Mesendoderm (in vitro differentiated cells): ENCODE measurements at regions not wholly inside any gene's neighbourhood (a gene's known extent, or its start where the extent isn't known, plus 50 kb on each side); places are given as distances from the start of the nearest gene placed in this dataset.
A peak's percentile ranks its signal among the peaks of the same experiment; 100 is the strongest.

Experiments used
- DNase-seq: peaks from one replicate; pipeline ENCODE4 v3.0.0; 2013
- H2AK5ac ChIP-seq: 2 replicates; pipeline ENCODE4 v1.6.1; 2013; ENCODE audit warnings: low read length, inconsistent platforms
- H2BK120ac ChIP-seq: 2 replicates; pipeline ENCODE4 v1.6.1; 2013; ENCODE audit warnings: low read depth, mild to moderate bottlenecking, low read length, moderate library complexity, mixed read lengths
- H2BK15ac ChIP-seq: replicated peaks from 2 replicates; pipeline ENCODE4 v1.6.1; 2013; ENCODE audit warnings: low read depth, mild to moderate bottlenecking, moderate library complexity
- H2BK5ac ChIP-seq: 2 replicates; pipeline ENCODE4 v1.6.1; 2013; ENCODE audit warnings: low read length, inconsistent platforms
- H3K18ac ChIP-seq: 2 replicates; pipeline ENCODE4 v1.6.1; 2013; ENCODE audit warnings: mild to moderate bottlenecking, low read length, mixed read lengths
- H3K23ac ChIP-seq: one replicate; pipeline ENCODE4 v1.6.1; 2013; ENCODE audit warnings: low read length
- H3K27ac ChIP-seq: 2 replicates; pipeline ENCODE4 v1.5.1; 2013; ENCODE audit warnings: low read depth, mild to moderate bottlenecking, inconsistent platforms, low read length, moderate library complexity
- H3K27me3 ChIP-seq: 2 replicates; pipeline ENCODE4 v1.6.1; 2013; ENCODE audit warnings: low read length, control low read depth, mild to moderate bottlenecking, inconsistent platforms; ENCODE audit not compliant: insufficient read depth, poor library complexity
- H3K36me3 ChIP-seq: 2 replicates; pipeline ENCODE4 v1.6.1; 2013; ENCODE audit warnings: low read length, inconsistent platforms; ENCODE audit not compliant: control insufficient read depth, insufficient read depth
- H3K4ac ChIP-seq: one replicate; pipeline ENCODE4 v1.6.1; 2013; ENCODE audit warnings: low read depth, mild to moderate bottlenecking, low read length, moderate library complexity
- H3K4me1 ChIP-seq: 2 replicates; pipeline ENCODE4 v1.6.1; 2013; ENCODE audit warnings: low read depth, low read length, inconsistent platforms; ENCODE audit not compliant: control insufficient read depth
- H3K4me2 ChIP-seq: 2 replicates; pipeline ENCODE4 v1.6.1; 2013; ENCODE audit warnings: low read length
- H3K4me3 ChIP-seq: 2 replicates; pipeline ENCODE4 v1.5.1; 2013; ENCODE audit warnings: mild to moderate bottlenecking, low read length
- H3K56ac ChIP-seq: one replicate; pipeline ENCODE4 v1.6.1; 2013; ENCODE audit warnings: low read length
- H3K79me1 ChIP-seq: 2 replicates; pipeline ENCODE4 v1.6.1; 2013; ENCODE audit warnings: low read length, inconsistent platforms
- H3K79me2 ChIP-seq: 2 replicates; pipeline ENCODE4 v1.6.1; 2013; ENCODE audit warnings: mild to moderate bottlenecking, low read length; ENCODE audit not compliant: control insufficient read depth, insufficient read depth
- H3K9ac ChIP-seq: 2 replicates; pipeline ENCODE4 v1.6.1; 2013; ENCODE audit warnings: low read length, inconsistent platforms
- H4K5ac ChIP-seq: one replicate; pipeline ENCODE4 v1.6.1; 2013; ENCODE audit warnings: low read length
- H4K8ac ChIP-seq: one replicate; pipeline ENCODE4 v1.6.1; 2013; ENCODE audit warnings: low read depth, mild to moderate bottlenecking, control low read depth, low read length, moderate library complexity
- WGBS: extraction: QIAGEN DNeasy Blood & Tissue Kit; methylation state at CpG from one replicate; pipeline ENCODE4 v1.1.7; 2013; ENCODE audit warnings: low lambda C conversion rate, missing lambda C conversion rate; ENCODE audit not compliant: insufficient coverage; ENCODE audit errors: extremely low coverage; 5-methylcytosine and 5-hydroxymethylcytosine counted together

- Histone ChIP-seq H3K36me3 (no peaks in the 10 kb centered on the region), H4K5ac (no peak overlapping the region), H2BK120ac (no peak overlapping the region), H3K79me1 (no peaks in the 10 kb centered on the region), H3K4me3 (no peak overlapping the region), H3K27ac (no peak overlapping the region), H3K56ac (no peak overlapping the region), H4K8ac (no peak overlapping the region), H3K4ac (no peak overlapping the region), H2BK15ac (no peak overlapping the region), H3K9ac (no peak overlapping the region), H3K4me1 (no peaks in the 10 kb centered on the region), H3K79me2 (no peaks in the 10 kb centered on the region), H3K4me2 (no peak overlapping the region), H3K27me3 (no peaks in the 10 kb centered on the region), H2AK5ac (no peak overlapping the region), H3K23ac (no peak overlapping the region), H2BK5ac (no peak overlapping the region), H3K18ac (no peak overlapping the region)
- DNase-seq, result no peak
- no CpG with 5 or more reads among the region's 4 CpGs for WGBS
These were observed 154.5 kb upstream of the SPAG17 start for GRCh38 chr1:118339400-118340124.

GRCh38 chr1:118338936-118339335 lies 153.9 kb upstream of the SPAG17 start:
- H3K18ac ChIP-seq, result no peak overlapping the region
- H3K56ac ChIP-seq, result no peak overlapping the region
- no peaks in the 10 kb centered on the region for H3K36me3 ChIP-seq
- H2BK120ac ChIP-seq, result no peak overlapping the region
- H2BK15ac ChIP-seq, result no peak overlapping the region
- no peaks in the 10 kb centered on the region for H3K27me3 ChIP-seq
- H3K79me1 ChIP-seq, result no peaks in the 10 kb centered on the region
- no peak overlapping the region for H3K4me3 ChIP-seq
- no peak overlapping the region for H3K4me2 ChIP-seq
- no peak overlapping the region for H3K23ac ChIP-seq
- H4K5ac ChIP-seq, result no peak overlapping the region
- H3K4me1 ChIP-seq, result no peaks in the 10 kb centered on the region
- DNase-seq, result no peak
- H3K79me2 ChIP-seq, result no peaks in the 10 kb centered on the region
- no peak overlapping the region for H4K8ac ChIP-seq
- H2AK5ac ChIP-seq, result no peak overlapping the region
- H3K9ac ChIP-seq, result no peak overlapping the region
- H3K4ac ChIP-seq, result no peak overlapping the region
- no CpG with 5 or more reads among the region's 3 CpGs for WGBS
- H2BK5ac ChIP-seq, result no peak overlapping the region
- H3K27ac ChIP-seq, result no peak overlapping the region

- Histone ChIP-seq H3K4me3 (no peak overlapping the region), H3K27ac (no peak overlapping the region), H2BK5ac (no peak overlapping the region), H4K8ac (no peak overlapping the region), H3K23ac (no peak overlapping the region), H3K79me2 (no peaks in the 10 kb centered on the region), H4K5ac (no peak overlapping the region), H3K18ac (no peak overlapping the region), H3K27me3 (no peaks in the 10 kb centered on the region), H3K56ac (no peak overlapping the region), H3K36me3 (no peaks in the 10 kb centered on the region), H3K9ac (no peak overlapping the region), H3K4me2 (no peak overlapping the region), H3K4ac (no peak overlapping the region), H2BK15ac (no peak overlapping the region), H2AK5ac (no peak overlapping the region), H2BK120ac (no peak overlapping the region), H3K79me1 (no peaks in the 10 kb centered on the region), H3K4me1 (no peaks in the 10 kb centered on the region)
- DNase-seq, result no peak
These were observed 152.3 kb upstream of the SPAG17 start for GRCh38 chr1:118337346-118337745.

GRCh38 chr1:118335331-118335732 lies 150.3 kb upstream of the SPAG17 start:
- WGBS, result no CpG with 5 or more reads among the region's 2 CpGs
- Histone ChIP-seq H3K79me2 (no peaks in the 10 kb centered on the region), H3K4me1 (no peaks in the 10 kb centered on the region), H4K8ac (no peak overlapping the region), H3K56ac (no peak overlapping the region), H3K27me3 (no peaks in the 10 kb centered on the region), H3K4ac (no peak overlapping the region), H3K79me1 (no peaks in the 10 kb centered on the region), H2AK5ac (no peak overlapping the region), H2BK15ac (no peak overlapping the region), H3K4me2 (no peak overlapping the region), H3K9ac (no peak overlapping the region), H3K23ac (no peak overlapping the region), H2BK5ac (no peak overlapping the region), H3K27ac (no peak overlapping the region), H4K5ac (no peak overlapping the region), H3K4me3 (no peak overlapping the region), H3K36me3 (no peaks in the 10 kb centered on the region), H3K18ac (no peak overlapping the region), H2BK120ac (no peak overlapping the region)
- DNase-seq, result no peak

- no peak overlapping the region for H4K8ac ChIP-seq
- WGBS, result no CpG with 5 or more reads among the region's 1 CpG
- H3K4me2 ChIP-seq, result no peak overlapping the region
- H3K23ac ChIP-seq, result no peak overlapping the region
- no peaks in the 10 kb centered on the region for H3K27me3 ChIP-seq
- H3K79me1 ChIP-seq, result no peaks in the 10 kb centered on the region
- H3K4ac ChIP-seq, result no peak overlapping the region
- DNase-seq, result no peak
- H4K5ac ChIP-seq, result no peak overlapping the region
- no peak overlapping the region for H3K9ac ChIP-seq
- H2AK5ac ChIP-seq, result no peak overlapping the region
- no peak overlapping the region for H2BK120ac ChIP-seq
- no peak overlapping the region for H3K56ac ChIP-seq
- H3K79me2 ChIP-seq, result no peaks in the 10 kb centered on the region
- no peak overlapping the region for H3K18ac ChIP-seq
- H2BK5ac ChIP-seq, result no peak overlapping the region
- H3K4me3 ChIP-seq, result no peak overlapping the region
- H3K4me1 ChIP-seq, result no peaks in the 10 kb centered on the region
- no peaks in the 10 kb centered on the region for H3K36me3 ChIP-seq
- H2BK15ac ChIP-seq, result no peak overlapping the region
- no peak overlapping the region for H3K27ac ChIP-seq
These were observed 149.5 kb upstream of the SPAG17 start for GRCh38 chr1:118334506-118334905.

- Histone ChIP-seq H3K56ac (no peak overlapping the region), H4K5ac (no peak overlapping the region), H3K4me2 (no peak overlapping the region), H3K4me3 (no peak overlapping the region), H3K4ac (no peak overlapping the region), H3K79me2 (no peaks in the 10 kb centered on the region), H2BK5ac (no peak overlapping the region), H3K18ac (no peak overlapping the region), H3K4me1 (no peaks in the 10 kb centered on the region), H3K27ac (no peak overlapping the region), H3K9ac (no peak overlapping the region), H3K79me1 (no peaks in the 10 kb centered on the region), H3K36me3 (no peaks in the 10 kb centered on the region), H4K8ac (no peak overlapping the region), H3K23ac (no peak overlapping the region), H3K27me3 (no peaks in the 10 kb centered on the region), H2BK15ac (no peak overlapping the region), H2AK5ac (no peak overlapping the region), H2BK120ac (no peak overlapping the region)
- DNase-seq, result peak; percentile 76
- no CpG with 5 or more reads among the region's 4 CpGs for WGBS
These were observed 148.7 kb upstream of the SPAG17 start for GRCh38 chr1:118333601-118334210.
